NCI-H345 treated with DMSO at 0.1 percent for 48 hours (cell line): ENCODE measurements at regions not wholly inside any gene's neighbourhood (a gene's known extent, or its start where the extent isn't known, plus 50 kb on each side); places are given as distances from the start of the nearest gene placed in this dataset.

Experiments
- DNase-seq: peaks from one replicate; lab custom pipeline; 2025; ENCODE audit not compliant: unreplicated experiment; lab: John Stamatoyannopoulos, UW

DNA sequence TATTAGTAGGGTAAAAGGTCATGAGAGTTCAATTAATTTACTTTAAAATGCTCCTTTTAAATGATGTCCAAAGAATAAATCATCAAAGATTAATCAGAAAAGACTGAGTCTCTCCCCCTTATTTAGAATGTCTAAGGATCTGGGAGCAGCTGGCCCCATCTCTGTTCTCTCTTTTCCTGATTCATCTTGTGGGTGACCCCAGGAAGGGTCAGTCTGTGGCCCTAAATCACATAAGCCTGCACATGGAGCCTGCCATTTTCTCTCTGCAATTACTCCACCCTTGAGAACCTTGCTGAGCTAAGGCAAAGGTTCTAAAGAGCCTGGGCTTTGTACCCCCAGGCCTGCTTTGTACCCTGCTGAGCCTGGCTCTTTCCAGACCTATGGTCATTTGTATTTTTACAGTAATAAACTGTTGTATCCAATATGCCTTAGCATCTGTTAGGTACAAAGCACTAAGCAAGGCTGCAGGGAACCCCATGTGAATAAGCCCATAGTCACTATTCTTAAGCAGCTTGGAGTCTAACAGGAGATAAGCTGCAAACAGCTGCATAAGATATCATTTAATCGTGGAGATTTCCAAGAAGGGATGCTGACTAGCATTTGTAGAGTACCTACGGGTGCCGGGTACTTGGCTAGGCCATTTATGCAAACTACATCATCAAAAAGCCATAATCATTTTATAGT is 431.0 kb upstream of the MARCKS start:
- no peak for DNase-seq

DNA sequence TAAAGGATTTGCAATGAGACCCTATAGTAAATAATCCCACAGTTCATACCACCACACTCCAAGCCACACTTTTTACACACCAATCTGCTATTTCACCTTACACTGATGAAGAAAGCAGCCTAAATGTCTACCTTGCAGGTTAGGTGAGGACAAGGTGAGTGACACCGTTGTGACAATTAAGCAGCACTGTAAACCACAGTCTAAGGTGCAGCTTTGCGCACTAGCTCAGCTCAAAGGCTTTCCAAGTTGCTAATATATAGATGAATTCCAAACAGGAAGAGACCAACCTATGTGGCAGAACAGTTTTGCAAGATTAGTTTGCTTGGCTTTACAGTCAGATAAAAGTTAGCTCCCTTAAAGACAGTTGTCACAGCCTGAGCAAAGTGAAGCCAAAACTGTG is 429.5 kb upstream of the MARCKS start:
- DNase-seq, result no peak

DNA sequence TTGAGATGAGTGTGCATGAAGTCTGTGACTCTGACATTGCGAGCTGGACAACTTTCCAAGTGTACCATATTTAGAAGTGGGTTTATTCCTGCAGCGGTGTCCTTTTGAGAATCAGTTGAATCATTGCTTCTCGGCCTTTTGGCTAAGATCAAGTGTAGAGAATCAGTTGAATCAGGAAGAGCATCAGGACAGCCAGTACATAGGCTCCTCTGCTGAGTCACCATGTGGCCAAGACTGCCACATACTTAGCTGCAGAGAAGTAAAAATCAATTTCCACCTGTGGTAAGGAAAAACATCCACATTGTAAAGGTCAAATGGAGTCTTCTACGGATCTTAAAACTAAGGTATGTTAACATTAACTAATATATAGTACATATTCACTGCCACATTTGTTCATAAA is 428.4 kb upstream of the MARCKS start:
- no peak for DNase-seq

DNA sequence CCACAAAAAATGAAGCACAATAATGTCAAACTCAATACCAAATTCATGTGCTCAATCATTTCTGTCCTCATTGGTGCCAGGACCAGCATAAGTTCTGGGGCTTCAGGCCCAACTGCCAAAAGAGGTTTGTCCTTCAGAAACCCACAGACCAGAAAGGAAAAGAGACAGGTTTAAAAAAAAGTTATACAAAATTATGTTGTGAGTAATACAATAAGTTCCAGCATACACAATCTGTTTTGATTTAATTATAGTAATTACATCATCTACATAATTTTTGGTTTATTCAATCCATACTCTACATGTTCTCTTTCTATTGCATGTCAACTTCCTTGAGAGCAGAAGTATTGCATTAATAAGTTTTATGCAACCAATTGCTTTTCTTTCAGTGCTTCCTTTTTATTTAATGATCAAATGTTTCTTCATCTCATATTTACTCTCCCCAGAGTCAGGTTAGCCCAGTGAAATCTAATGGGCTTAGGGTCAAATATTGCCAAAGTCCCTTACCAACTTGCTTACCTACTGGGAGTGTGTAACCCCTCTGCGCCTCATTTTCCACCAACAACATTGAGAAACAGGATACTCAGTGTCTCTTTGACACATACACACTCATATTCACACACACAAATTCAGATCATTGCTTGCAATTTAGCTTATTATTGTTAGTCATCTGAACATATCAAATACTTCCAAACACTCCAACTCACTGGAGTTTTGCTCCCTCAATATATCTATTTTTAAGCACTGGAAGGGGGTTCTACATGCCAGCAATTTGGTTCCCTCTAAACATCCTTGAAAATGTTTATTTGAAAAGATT is 424.4 kb upstream of the MARCKS start:
- no peak for DNase-seq

DNA sequence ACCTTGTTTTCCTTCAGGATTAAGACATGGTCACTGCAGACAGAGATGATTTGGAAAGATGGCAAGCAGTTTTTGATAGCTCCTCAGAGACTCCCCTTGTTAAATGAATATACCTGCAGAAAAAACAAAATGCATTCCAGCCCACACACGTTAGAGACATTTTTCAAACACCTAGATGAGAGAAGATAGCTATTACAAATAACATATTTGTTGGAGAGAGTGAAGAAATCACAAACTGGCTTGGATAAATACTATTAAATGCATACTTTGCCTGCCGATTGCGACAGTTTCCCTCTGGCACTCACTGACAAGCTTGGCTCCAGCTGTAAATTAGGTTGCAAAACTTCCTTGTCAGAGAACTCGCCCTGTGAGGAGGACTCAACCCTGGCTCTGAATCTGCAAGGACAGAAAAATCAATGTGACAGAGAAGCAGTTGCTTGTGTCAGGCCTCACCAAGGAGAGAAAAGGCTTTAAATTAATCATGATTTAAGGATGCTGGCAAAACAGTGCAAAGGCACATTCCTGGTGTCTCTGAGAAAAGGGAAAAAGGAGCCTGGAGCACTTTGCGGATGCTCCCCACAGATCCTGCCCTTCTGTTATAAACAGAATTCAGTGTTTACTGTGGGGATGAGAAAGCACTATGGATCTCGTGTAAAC is 423.7 kb upstream of the MARCKS start:
- no peak for DNase-seq

DNA sequence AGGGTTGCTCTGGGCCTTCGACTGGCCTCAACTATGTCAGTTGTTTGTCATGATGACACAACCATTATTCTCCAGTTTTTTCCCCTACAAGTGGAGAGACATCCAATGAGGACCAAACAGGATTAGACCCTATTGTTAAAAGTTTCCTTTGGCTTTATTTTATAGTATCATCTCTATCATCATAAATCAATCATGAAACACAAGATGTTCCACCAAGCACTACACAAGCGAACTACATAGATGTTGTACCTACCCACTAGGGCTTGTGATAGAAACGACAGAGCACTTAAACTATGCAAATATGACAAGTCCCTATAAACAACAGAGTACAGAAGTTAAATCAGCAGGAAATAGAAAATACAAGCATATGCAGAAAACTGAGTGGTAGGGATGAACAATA is 422.5 kb upstream of the MARCKS start:
- no peak for DNase-seq

DNA sequence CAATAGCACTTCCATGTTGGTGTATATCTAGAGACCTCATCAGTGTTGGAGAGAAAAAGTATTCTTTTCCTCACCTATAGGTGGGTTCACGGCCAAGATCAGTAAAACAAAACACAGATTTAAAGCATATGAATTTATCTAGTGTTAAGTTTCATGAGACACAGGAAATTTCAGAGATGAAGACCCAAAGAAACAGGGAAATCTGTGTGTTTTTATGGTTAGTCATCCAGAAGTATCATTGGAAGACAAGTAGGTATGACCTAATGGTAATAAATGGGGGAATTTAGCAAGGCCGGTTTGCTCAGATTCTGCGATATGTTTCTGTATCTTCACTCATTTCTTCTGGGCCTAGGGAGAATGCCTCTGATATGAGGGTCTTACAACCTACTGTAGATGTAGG is 419.6 kb upstream of the MARCKS start:
- DNase-seq, result no peak

DNA sequence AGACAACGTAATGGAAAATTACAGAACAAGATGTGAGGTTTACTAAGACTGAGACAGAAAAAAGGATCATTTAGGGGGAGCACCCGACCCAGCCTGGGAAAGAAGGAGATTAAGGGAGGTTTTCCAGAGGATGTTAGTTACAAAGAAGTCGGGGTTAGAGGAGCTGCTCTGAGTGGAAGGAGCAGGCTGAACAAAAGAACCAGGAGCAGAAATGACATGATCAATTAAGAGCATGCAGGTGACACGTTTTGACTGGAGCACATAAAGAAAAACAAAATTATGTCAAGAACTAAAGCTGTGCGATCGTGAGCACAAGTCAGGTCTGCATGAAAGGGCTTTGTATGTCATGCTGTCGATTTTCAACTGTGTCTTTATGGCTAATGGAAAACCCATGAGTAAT is 417.3 kb upstream of the MARCKS start:
- DNase-seq, result no peak

DNA sequence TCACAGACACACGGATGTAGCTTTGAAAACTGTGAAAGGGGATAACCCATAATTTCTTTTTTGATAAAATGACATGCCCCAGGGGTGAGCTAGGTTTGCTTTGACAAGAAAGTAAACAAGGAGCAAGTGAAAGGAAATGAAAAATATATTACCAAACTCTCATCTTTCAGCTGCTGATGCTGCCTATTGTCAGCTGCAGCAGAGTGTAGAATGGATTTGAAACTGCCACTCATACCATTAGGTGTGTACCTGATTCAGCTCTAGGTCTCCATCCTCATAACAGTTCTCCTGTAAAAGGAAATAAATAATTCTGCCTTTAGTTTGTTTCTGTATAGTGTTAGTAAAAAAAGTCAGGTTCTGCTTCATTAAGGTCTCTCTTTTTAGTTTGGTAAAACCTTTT is 415.1 kb upstream of the MARCKS start:
- DNase-seq, result peak; percentile 62

DNA sequence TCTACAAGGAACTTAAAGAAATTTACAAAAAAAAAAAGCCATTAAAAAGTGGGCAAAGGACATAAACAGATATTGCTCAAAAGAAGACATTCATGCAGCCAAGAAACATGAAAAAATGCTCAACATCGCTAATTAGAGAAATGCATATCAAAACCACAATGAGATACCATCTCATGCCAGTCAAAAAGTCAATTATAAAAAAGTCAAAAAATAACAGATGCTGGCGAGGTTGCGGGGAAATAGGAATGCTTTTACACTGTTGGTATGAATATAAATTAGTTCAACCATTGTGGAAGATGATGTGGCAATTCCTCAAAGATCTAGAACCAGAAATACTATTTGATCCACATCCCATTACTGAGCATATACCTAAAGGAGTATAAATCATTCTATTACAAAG is 411.9 kb upstream of the MARCKS start:
- DNase-seq, result no peak

DNA sequence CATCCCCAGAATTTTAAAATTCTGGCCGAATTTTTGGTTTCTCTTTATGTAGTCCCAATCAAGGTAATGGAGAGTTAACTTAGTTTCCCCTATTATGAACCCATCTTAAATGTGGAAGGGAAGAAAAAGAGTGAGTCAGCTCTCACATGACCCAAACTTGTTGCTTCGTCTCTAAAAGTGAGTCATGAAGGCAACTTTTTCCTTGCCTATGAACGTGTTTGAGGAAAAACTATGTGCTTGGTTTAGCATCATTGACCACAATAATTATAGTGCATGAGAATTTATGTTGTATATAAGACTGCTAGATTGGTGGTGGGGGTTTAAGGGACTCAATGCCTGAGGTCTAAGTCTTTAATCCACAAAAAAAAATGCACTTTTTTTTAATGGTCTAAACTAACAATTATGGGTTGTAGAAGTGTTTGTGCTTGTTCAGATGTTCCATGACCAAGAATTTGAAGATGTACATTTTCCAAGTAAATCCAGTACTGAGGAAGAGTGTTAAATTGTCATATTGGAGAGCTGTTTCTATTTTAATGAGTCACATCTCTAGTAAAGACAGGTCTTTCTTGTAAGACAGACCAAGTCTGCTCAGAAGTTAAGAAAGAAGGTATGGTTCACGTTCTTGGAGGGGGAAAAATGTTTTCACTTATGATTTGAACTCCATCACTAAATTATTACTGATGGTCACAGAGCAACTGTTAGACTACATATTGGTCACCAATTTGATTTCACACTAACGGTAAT is 409.9 kb upstream of the MARCKS start:
- DNase-seq, result no peak

DNA sequence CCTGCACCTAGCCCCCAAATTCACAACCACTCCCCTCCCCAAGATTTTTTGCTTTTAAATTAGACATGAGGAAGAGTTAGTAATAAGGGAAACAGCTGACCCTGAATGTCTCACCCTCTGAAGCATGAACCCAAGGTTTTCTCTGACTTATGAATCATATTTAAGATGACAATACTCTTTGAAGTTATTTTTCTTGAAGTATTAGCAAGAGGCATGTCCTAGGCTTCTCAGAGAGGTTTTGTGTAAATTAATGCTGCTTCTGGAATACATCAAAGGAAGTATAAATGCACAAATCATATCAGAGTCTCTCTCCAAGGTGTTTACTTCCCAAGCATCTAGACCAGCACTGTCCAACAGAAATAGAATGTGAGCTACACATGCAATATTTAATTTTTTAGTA is 408.1 kb upstream of the MARCKS start:
- DNase-seq, result no peak

DNA sequence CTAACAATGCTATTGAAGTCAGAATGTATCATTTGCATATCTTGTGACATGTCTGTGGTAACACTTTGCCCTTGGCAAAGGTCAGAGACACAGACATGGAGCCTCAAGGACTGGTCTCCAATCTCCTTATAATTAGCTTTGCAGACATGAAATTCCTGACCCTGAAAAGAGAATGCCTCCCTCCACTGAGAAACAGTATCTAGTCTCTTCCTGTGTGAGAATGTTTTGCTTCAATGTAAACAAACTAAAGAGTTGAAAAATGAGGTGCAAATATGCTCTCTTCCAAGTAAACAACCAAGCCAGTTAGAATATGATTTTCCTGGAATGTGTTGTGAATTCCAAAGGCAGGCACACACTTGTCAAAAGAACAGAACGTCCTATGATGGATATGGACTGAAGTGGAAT is 407.1 kb upstream of the MARCKS start:
- DNase-seq, result no peak

DNA sequence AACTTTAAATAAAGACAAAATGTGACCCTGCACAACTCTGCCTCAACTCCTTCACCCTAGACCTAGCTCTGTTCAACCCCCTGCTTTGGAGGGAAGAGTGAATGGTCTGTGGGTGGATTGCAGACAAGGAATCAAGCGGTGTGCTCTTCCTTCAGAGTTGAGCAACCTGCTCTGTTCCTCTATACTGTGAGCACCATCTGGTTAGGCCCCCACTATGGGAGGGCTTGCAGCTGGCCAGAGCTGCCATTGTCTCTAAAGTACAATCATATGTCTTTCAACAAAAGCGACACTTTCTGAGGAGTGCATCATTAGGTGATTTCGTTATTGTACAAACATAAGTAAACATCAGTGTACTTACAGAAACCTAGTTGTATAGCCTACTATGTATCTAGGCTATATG is 406.1 kb upstream of the MARCKS start:
- peak; percentile 80 for DNase-seq

DNA sequence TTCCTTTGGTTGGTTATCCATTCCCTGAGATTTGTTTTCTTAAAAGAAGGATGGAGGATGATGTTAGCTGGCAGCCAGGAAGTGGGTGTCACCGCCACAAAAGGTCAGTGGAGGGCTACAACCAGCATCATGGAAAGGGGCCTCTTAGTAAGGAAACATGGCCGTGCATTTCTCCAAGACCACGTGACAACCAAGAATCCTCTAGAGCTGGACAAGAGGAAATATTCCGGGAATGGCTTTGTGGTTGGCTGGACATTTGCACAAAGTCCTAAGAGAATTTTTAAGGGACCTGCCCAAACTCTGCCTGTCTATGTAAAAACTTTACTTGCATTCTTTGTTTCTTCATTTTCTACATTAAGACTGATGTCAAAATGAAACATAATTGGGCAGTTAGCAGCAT is 399.9 kb upstream of the MARCKS start:
- DNase-seq, result no peak

DNA sequence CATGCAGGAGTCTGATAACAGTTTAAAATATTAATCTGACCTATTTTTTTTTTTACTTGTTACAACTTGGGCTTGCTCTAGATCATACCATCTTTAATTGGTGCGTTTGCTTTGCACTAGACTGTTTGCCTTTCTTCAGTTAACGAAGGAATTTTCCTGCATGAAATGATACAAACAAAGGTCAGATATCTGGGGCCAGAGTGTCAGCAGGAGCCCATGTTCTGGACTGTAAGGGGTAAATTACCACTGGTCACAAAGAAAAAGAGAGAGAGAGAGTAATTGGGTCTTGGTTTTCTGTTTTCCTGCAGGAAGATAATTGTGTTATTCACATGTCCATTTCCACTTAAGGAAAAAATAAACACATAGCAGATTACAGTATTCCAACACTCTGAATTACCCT is 399.4 kb upstream of the MARCKS start:
- no peak for DNase-seq

DNA sequence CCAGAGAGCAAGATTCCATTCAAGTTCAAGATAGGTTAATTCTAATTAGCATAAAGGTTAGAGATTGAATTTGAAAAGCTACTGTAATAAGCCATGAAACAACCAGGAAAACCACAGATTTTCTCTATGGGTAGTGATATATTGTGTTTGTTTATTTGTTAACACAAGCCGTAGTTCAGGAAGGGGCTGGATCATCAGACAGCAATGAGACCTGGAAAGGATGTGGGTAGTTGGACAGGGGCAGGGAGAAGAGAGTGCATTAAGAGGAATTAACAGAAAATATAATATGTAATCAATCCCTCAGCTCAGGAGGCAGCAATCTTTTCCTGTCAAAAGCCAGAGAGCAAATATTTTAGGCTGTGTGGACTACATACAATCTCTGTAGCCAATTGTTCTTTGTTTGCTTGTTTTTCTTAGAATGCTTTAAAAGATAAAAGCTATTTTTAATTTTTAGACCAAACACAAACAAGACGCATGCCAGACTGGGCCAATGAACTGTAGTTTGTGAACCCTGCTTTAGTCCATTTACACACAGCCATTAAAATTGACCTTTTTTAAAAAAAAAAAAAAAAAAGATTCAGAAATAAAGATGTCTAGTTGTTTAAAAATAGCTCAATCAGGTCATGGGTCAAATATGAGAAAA is 398.7 kb upstream of the MARCKS start:
- DNase-seq, result no peak

DNA sequence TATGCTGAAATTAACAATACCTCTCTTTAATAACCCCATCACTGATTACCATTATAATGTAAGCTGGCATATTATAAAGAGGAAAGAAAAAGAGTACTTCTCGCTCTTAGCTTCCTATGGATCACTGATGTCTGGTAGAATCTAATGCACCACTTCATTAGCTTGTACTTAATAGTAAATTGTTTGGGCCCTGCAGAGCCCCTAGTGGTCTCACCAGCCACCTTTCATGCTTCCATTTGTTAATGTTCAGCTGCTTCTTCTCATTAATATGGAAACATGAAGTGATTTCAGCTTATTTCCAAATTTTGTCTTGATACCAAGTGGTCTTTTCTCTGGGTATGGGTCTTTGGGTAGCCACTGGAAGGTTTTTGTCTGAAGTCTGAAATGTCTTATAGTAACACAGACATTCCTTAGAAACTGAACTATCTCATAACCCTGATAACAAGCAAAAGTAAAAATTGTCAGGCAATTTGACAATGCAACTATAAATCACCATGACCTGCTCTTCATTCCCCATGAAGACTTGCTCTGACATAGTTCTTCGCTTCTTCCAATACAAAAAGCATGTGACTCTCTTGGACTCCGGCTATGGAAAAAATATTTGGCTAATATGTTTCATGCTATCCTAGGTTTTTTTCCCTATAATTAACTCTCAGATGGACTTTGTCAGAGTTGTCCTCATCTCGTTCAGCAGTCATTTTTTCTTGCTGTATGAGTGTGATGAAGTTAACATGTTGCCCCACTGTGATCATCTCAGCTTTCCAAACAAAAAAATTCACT is 395.8 kb upstream of the MARCKS start:
- no peak for DNase-seq

DNA sequence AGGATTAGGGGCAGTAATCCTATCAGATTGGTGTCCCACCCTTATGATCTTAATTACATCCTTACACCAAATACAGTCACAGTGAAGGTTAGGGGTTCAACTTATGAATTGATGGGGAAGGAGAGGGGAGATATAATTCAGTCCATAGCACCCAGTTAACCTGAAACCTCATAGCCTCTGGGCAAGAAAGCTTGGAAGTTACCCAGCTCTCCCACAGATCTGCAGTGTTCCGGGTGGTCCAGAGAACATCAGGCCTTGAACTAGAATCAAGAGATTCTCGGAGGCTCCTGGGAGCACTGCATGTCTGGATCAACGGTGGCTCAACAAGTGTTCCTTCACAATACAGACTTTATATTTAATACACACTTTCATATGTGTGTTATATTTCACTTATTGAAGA is 392.6 kb upstream of the MARCKS start:
- DNase-seq, result no peak

DNA sequence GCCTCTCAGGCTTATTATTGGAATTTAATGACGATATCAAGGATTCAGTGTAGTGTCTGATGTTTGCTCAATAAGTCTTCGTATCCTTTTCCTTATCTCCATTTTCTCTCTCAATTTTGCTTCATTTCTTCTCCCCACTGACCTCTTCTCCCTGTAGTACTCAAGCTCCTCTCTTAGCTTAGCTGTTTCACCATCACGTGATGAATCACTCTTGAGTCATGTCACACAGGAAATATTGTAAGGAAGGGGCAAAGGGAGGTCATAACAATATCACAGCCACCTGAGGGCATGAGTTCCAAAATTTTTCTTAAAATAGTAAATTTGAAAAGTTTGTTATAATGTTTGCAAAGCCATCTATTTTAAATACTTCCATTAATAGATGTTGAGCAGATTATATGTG is 392.2 kb upstream of the MARCKS start:
- no peak for DNase-seq
